HuH-7 (cell line): ENCODE measurements at regions not wholly inside any gene's neighbourhood (a gene's known extent, or its start where the extent isn't known, plus 50 kb on each side); places are given as distances from the start of the nearest gene placed in this dataset.

Experiments used
- DNase-seq: peaks from one replicate; pipeline ENCODE4 v3.0.0; 2011; ENCODE audit warnings: low spot score

DNA sequence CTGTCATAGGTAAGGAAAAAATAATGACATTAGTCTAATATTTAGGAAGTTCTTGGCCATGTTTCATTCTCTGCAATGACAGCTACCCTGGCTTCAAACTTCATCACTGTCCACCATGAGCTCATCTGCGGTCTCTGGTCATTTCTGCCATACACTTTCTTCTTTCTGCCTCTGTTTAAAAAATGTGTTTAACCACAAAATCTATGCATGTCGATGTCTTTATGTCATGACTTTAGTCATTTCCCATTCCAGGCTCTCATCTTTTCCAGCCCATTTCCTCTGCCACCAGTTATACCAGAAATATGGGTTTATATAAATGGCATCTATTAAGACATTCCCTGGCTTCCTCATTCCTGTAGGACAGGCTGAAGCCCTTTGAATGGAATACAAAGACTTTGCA lies 68.5 kb upstream of the DUSP10 start:
- DNase-seq: no peak

DNA sequence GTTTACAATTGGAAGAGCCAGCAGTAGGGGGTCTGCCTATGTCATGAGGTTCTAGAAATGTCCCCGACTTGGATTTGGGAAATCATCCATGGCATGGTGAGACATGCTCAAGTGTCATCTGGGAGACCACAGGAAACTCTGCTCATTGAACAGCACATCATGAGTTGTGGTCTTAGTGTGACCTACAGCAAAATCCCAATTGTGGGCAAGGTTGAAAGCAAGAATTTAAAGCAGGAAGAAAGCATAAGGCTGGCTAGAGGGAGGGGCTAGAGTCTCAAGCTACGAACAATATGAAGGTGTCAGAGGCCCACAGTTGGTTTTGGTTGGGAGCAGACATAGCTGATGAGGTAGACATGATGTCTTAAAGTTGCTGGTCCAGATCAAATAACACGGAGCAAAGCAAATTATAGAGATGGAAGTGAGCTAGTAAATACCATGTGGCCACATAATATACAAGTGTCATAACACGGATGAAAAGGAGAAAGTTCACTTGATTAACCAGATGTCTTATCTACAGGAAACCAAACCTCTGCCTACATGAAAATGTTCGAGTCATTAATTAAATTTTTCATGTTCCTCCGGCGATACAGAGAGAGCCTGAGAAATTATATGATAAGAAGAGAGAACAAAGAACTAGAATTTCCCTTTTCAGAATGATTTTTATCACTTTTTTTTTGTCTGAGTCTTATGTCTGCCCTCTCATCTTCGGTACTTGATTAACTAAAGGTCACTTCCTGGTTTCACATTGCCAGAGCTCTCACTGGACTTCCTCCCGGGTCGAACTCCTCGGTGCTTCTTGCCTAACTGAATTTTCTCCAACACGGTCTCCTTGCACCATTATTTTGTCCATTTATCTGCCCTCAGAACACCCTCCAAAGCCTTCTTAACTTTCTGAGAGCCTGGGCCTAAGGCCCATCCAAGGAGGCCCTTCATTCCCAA lies 67.5 kb upstream of the DUSP10 start:
- DNase-seq: no peak

DNA sequence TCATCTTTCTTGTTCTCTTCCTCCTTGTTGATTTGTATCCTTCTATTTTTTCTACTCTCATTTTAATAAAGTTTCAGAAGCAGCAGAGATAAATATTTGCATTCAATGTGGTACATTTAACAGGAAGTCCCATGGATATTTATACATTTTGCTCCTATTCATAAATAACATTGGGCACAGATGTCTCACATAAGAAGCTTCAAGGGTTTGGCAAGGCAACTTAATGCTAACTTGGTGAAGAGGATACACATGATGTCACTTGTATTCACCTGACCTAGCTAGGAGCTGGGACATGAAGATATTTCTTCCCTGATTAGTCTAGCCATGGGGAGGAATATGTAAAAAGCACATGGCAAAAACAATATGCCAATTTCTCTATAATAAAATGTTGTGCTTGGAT lies 65.1 kb upstream of the DUSP10 start:
- DNase-seq: no peak

DNA sequence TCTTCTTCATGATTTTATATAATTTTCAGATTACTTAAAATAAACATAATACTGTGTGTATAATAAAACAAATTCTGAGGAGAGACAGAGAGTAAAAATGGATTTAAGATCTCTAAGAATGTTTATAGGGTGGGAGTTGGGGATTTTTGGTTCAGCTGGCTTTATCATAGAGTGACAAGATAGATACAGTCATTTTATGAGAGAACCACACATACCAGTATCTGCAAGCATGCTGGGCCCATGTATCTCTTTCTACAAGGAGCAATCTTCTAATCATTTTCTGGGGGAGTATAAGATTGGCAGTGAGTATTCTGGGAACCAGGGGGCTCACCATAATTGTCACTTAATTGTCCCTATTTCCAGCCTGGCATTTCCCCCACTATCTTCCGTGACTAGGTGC lies 64.3 kb upstream of the DUSP10 start:
- DNase-seq: no peak

DNA sequence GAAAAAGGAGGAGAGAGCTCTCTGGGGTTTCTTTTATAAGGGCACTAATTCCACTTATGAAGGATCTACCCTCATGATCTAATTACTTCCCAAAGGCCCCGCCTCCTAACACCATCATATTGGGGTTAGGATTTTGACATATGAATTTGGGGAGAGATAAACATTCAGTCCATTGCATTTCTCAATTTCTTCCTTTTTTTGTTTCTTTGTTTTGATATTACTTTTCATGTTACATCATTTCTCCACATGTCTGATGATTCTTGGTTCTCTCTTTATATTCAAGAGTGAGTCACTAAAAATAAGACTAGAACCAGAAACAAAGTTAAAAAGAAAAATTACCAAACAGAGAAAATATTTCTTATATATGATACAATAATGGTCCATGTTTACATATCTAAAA lies 63.2 kb upstream of the DUSP10 start:
- DNase-seq: no peak

DNA sequence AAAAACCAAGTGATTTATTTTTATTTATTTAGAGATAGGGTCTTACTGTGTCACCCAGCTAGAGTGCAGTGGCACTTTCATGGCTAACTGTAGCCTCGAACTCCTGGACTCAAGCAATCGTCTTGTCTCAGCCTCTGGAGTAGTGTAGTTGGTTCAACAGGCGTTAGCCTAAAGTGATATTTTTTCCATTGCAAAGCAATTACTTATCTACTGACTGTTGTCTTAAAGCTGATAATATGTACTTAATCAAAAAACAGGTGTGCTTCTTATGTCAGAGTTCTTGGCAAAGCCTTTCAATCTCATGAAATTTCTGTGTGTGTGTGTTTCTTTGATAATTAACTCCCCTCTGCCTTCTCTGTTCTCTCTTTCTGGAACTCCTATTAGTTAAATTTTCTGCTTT lies 62.4 kb upstream of the DUSP10 start:
- no peak for DNase-seq

DNA sequence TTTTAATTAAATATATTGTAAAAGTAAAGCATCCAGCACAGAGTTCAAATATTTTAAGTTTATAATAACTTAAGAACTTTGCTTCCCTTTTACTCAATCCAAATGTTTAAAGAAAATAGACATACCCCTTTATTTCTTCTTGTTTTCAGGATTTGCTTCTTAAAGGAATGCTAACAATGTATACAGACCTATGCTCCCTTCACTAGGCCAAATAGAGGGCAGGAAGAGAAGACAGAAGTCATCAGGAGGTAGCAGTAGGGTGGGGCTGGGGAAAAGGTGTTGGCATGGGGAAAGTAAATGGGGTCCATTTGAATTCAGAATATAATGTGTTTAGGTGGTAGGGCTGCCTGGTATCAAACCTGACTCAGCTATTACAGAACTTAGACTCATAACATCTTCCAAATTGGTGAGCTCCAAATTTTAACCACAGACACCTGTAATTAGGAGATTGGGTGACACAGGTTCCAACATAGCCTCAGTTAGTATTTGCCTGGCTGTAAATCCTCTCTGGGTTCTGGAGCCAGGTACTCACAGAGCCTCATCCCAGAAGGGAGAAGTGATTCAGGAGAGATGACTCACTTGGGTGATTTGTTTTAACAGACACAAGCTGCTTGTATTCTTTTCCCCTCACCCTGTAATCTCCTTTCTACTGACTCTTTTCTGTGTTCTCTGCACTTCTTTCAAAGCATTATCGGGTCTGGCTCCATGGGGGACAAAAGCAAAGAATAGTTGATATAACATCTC lies 60.1 kb upstream of the DUSP10 start:
- DNase-seq: no peak

DNA sequence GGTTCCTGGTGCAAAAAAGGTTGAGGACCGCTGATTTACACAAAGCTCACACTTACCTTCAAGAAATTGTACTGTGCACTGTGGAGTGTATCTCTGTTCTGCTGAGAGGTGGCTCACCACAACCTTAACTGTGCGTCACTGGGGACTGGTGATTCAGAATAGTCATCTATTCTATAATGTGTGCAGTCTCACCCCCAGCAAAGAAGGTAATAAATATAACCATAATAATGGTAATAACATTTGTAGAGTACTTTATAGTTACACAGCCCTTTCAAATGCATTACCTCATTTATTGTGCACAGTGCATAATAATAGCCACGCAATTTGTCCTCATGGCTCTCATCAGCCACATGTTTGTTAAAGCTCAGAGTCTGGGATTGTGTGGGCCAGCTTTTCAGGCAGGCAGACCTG lies 59.4 kb upstream of the DUSP10 start:
- no peak for DNase-seq

DNA sequence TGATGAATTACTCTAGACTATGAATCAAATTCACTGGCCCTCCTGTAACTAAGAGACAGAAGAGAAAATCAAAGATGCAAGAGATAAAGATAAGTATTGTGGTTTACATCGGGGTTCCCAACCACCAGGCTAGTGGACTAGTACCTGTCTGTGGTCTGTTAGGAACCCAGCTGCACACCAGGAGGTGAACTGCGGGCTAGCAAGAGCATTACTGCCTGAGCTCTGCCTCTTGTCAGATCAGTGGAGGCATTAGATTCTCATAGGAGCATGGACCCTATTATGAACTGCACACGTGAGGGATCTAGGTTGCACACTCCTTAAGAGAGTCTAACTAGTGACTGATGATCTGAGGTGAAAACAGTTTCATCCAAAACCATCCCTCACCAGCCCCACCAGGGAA lies 58.9 kb upstream of the DUSP10 start:
- no peak for DNase-seq

DNA sequence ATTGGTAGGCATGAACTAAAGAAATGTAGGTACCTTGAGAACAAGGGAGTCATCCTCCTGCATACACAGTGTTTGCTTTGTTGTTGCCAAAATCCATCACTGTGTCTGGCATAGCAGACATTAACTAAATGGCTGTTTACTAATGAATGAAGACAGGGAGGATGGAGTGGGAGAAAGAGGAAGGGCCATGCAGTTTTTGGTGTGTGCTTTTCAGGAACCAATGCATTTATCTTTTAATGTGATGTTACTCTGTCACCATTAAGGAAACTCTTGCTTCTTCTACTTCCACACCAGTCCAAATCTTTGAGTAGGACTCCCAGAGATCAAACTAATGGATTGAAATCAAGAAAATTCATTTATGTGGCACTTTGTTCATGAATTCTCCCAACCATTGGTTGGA lies 55.6 kb upstream of the DUSP10 start:
- DNase-seq: no peak

DNA sequence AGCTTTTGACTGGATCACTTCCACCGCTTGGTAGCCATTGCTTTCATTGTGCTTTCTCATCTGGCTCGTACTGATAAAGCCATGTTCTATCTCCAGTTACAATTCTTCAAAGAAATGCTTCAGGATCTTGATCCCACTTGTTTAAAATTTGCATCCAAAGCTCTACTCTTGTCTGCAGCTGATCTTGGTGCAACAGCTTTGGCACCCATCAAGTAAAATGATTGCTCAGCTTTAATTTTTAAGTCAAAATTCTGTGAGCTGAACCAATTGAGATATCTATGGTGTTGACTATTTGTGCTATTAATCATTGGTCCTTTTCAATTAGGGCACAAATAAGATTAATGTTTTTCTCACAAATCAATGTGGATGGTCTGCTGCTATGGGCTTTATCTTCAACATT lies 54.8 kb upstream of the DUSP10 start:
- no peak for DNase-seq

DNA sequence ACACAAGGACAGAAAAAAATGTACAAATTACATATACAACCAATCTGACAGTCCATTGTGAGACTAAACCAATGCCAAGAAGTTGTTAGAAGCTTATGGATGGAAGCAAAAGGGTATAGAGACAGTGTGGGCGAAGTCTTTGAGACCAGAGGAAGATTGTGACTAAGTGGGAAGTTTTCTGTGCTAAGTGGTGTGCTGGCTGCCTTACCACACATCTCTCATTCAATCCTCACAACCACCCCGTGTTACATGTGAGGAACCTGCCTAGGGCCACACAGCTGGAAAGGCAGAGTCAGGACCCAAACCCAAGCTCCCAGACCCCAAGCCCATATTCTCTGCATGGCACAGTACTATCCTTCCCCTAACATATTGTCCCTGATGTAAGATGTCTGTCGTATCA lies 53.5 kb upstream of the DUSP10 start:
- DNase-seq: no peak

DNA sequence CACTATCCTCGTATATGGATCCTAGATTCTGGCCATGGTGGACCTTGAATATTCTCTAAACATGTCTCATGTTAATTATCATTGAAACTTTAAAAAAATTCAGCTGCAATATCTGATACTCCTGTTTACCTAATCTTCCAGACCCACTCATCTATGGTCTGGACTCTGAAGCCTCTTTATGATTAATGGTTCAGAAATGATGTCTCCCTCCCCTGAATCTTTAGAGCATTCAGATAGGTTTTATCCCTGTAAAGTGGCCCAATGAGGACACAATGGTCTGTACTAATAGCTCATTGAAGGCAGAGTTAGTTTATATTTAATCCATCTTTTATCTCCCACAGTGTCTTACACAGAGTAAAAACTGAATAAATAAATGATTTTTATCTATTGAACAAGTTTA lies 53.0 kb upstream of the DUSP10 start:
- DNase-seq: no peak

DNA sequence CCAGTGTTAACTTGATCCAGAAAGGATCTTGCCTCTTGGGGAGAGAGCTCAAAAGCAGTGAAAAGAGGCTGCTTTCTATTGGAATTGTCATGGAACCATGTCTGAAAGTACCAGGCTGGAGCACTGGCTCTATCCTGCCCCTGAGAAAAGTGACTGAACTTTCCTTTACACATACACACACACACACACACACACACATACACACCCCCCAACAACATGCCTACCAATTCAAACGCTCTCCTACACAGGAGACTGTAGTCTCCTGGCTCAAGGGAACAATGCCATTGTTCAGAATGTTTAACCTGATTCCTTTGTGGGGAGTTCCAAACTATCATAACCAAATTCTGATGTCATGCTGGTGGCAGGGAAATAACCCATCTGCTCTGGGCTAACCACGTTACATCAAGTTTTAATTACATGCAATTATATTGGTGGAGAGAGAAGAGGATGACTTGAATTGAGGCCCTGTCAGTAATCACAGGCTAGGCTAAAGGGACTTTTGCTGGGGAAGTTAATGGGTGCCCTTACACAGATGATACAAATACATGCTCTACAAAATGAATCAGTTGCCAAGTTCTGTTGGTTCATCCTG lies 52.3 kb upstream of the DUSP10 start:
- no peak for DNase-seq

DNA sequence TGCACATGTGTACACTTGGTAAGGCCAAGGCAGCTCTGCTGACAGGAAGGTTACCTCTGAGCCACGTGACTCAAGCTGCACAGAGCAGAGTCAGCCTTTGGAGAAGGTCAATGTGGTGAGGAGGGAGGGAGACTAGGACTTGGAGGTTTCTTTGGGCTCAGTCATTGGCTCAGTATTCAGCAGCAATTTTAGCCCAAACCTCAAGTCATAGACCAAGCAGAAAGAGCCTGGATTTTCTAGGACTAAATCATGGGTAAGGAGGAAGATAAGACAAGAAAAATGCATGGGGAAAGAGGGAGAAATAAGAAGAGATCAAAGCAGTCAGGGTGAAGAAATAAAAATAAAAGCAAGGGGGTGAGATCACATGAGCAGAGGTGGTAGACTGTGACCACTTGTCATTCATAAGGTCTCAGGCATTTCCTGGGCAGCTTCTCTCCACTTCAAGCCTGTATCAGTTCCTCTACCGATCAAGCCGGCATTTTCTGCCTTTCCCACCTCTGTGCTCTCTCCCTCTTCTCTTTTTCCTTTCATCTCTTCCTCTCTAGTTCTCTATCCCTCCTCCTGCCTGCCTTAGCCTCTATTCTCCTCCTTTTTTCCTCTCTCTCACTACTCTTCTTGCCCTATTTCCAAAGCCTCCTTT lies 51.7 kb upstream of the DUSP10 start:
- DNase-seq: no peak

DNA sequence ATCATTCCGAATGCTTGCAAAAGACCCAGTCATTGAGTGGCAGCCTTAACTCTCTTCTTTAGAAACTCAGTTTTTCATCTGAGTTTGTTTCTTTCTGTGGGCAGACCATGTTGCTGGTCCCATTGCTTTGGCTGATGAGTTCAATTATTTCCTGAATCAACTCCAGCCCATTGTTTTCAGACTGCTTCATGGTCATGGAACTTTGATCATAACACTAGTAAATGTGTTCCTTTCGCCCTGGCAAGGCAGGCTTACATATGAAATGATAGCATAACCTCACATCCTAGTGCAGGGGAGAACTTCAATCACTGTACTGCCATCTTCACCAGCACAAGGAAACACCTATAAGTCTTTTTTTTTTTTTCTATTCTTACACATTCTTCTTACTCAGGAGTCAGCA lies 50.0 kb upstream of the DUSP10 start:
- DNase-seq: no peak
